HL-60 (cell line): ENCODE measurements at regions not wholly inside any gene's neighbourhood (a gene's known extent, or its start where the extent isn't known, plus 50 kb on each side); places are given as distances from the start of the nearest gene placed in this dataset.

Source experiments
- POLR2AphosphoS5 ChIP-seq: IDR thresholded peaks from 2 replicates; pipeline ENCODE4 v1.6.1; 2012; ENCODE audit warnings: low read depth
- REST ChIP-seq: IDR thresholded peaks from 2 replicates; pipeline ENCODE4 v1.6.1; 2012; ENCODE audit warnings: low read depth; ENCODE audit not compliant: insufficient replicate concordance
- TF ChIP-seq, protein P1 (sequence below): IDR thresholded peaks from one replicate; pipeline ENCODE4 v1.5.1; 2011; ENCODE audit warnings: low read length, control low read depth, inconsistent platforms; ENCODE audit not compliant: insufficient read depth

DNA sequence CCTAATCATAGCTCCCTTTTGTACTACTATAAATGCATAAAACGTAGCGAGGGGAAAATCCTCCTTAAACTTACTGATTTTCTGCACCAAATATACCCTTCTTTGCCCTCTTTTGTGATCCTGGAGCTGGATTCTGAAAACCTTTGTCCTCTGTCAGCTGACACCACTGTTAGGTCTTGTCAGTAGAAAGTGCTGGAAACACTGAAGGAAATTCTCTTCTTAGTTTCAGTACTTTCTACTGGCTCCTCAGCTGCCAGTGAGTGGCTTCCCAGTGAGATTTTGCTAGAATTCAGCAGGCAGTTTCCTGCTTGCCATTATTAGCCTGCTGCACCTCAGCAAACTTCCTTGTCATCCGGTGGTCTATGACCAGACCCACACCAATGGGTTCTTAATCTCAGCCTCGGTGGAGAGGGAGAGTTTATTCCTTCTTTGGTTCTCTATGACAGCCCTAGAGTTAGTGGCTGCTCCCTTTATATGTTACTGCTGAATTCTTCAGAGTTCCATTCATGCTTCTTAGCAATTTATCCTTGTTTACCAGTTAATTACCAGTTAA, 476.2 kb downstream of the FSCB start:
- TF ChIP-seq, protein P1, sequence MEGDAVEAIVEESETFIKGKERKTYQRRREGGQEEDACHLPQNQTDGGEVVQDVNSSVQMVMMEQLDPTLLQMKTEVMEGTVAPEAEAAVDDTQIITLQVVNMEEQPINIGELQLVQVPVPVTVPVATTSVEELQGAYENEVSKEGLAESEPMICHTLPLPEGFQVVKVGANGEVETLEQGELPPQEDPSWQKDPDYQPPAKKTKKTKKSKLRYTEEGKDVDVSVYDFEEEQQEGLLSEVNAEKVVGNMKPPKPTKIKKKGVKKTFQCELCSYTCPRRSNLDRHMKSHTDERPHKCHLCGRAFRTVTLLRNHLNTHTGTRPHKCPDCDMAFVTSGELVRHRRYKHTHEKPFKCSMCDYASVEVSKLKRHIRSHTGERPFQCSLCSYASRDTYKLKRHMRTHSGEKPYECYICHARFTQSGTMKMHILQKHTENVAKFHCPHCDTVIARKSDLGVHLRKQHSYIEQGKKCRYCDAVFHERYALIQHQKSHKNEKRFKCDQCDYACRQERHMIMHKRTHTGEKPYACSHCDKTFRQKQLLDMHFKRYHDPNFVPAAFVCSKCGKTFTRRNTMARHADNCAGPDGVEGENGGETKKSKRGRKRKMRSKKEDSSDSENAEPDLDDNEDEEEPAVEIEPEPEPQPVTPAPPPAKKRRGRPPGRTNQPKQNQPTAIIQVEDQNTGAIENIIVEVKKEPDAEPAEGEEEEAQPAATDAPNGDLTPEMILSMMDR, result no peak
- no peak for TF ChIP-seq REST
- TF ChIP-seq POLR2AphosphoS5, result no peak
